HUES64 (cell line): ENCODE measurements at regions not wholly inside any gene's neighbourhood (a gene's known extent, or its start where the extent isn't known, plus 50 kb on each side); places are given as distances from the start of the nearest gene placed in this dataset.

ENCODE experiments used
- H3K27ac ChIP-seq: 2 replicates; pipeline ENCODE4 v1.7.0; 2013; ENCODE audit warnings: low read depth, low read length, inconsistent platforms
- H3K27me3 ChIP-seq: 2 replicates; pipeline ENCODE4 v1.6.1; 2013; ENCODE audit warnings: mild to moderate bottlenecking, low read length; ENCODE audit not compliant: insufficient read depth
- H3K36me3 ChIP-seq: 2 replicates; pipeline ENCODE4 v1.6.1; 2013; ENCODE audit warnings: mild to moderate bottlenecking, low read length; ENCODE audit not compliant: insufficient read depth
- H3K4me1 ChIP-seq: 2 replicates; pipeline ENCODE4 v1.6.1; 2013; ENCODE audit warnings: mild to moderate bottlenecking, low read length, moderate library complexity; ENCODE audit not compliant: insufficient read depth
- H3K4me3 ChIP-seq: 2 replicates; pipeline ENCODE4 v1.5.1; 2013; ENCODE audit warnings: mild to moderate bottlenecking, low read length, moderate library complexity
- H3K9ac ChIP-seq: 2 replicates; pipeline ENCODE4 v1.6.1; 2013; ENCODE audit warnings: mild to moderate bottlenecking, low read depth, low read length
- H3K9me3 ChIP-seq: 2 replicates; pipeline ENCODE4 v1.6.1; 2013; ENCODE audit warnings: low read depth, low read length; ENCODE audit not compliant: insufficient read depth
- WGBS: fragments of 150-250, 120-280 bp; methylation state at CpG from one replicate; pipeline ENCODE4 v1.1.7; 2013; ENCODE audit warnings: missing lambda C conversion rate; 5-methylcytosine and 5-hydroxymethylcytosine counted together

DNA sequence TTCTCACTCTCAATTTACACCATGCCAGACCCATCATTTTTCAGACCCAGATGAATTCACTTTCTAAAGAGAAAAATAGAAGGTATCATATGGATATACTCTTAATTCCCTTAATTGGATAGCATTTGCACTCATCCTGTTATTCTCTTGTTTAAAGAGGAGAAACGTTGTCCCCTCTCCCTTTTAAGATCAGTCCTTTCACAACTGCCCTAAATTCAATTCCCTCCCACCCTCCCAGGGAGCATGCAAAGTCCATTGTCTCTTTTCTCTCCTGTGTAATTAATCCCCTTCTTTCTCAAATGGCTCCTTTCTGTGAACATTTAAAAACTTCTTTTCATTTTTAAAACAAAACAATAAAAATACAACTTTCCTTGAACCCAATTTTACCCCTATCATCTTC lies 124.7 kb upstream of the TLL1 start:
- H3K27me3 ChIP-seq, result no peaks in the 10 kb centered on the region; the same call in 1 of the 2 replicates
- no peak overlapping the region for H3K27ac ChIP-seq
- peaks cover 39% of the 10 kb centered on the region for H3K4me1 ChIP-seq
- no peak overlapping the region for H3K9ac ChIP-seq
- no peak overlapping the region for H3K4me3 ChIP-seq
- H3K9me3 ChIP-seq, result no peaks in the 10 kb centered on the region
- WGBS, result 5% methylated on average over 1 of the region's 1 CpG
- no peaks in the 10 kb centered on the region for H3K36me3 ChIP-seq

- 89% methylated on average over 4 of the region's 4 CpGs for WGBS
- H3K36me3 ChIP-seq, result no peaks in the 10 kb centered on the region
- no peaks in the 10 kb centered on the region; the same call in 1 of the 2 replicates for H3K27me3 ChIP-seq
- no peak overlapping the region for H3K4me3 ChIP-seq
- no peak overlapping the region for H3K9ac ChIP-seq
- no peaks in the 10 kb centered on the region for H3K9me3 ChIP-seq
- peaks cover 42% of the 10 kb centered on the region for H3K4me1 ChIP-seq
- no peak overlapping the region for H3K27ac ChIP-seq
Observed at GRCh38 chr4:165751882-165752281, 121.2 kb upstream of the TLL1 start.

DNA sequence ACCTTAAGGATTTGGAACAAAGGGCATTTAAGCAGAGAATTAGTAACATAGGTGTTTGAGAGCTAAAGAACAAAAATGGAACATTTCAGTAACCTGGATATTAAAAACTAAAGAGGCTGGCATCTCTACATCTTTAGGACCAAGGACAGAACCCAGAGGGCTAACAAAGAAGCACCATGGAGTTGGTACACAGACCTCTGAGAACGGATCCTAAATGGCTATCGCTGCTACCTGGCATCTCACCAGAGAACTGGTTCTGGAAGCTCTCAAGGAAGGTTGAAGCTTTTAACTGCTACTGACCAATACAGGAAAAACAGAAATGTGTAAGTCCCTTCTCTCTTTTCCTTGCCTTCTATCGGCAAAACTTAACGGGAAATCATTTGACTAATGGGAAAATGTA lies 118.4 kb upstream of the TLL1 start:
- 93% methylated on average over 4 of the region's 4 CpGs for WGBS
- Histone ChIP-seq H3K4me1 (peaks cover 41% of the 10 kb centered on the region), H3K4me3 (no peak overlapping the region), H3K36me3 (no peaks in the 10 kb centered on the region), H3K9me3 (no peaks in the 10 kb centered on the region), H3K27ac (no peak overlapping the region), H3K27me3 (no peaks in the 10 kb centered on the region; the same call in 1 of the 2 replicates), H3K9ac (no peak overlapping the region)

- H3K36me3 ChIP-seq, result no peaks in the 10 kb centered on the region
- no peak overlapping the region for H3K9ac ChIP-seq
- H3K4me3 ChIP-seq, result no peak overlapping the region
- 77% methylated on average over 1 of the region's 1 CpG for WGBS
- H3K9me3 ChIP-seq, result no peaks in the 10 kb centered on the region
- no peak overlapping the region for H3K27ac ChIP-seq
- H3K4me1 ChIP-seq, result peaks cover 30% of the 10 kb centered on the region
- H3K27me3 ChIP-seq, result no peaks in the 10 kb centered on the region
Observed at GRCh38 chr4:165756836-165757235, 116.2 kb upstream of the TLL1 start.

DNA sequence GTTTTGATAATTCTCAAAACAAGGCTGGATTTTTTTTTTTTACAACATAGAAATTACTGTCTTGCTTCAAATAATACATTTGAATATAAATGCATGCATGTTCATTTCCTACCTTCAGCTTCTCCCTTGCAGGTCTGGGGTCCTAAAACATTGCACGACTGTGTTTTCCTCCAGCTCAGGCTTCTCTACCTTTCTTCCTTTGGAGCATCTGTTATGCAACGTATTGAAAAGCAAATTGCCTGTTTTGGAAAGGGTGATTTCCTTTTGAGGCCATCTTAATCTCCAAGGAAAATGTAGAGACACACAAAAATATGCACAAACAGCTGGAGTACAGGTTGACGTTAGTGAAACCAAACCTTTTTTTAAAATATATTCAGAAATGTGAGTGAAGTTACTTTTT lies 115.6 kb upstream of the TLL1 start:
- peaks cover 26% of the 10 kb centered on the region for H3K4me1 ChIP-seq

GRCh38 chr4:165758086-165758485 lies 115.0 kb upstream of the TLL1 start:
- 100% methylated on average over 1 of the region's 2 CpGs for WGBS
- Histone ChIP-seq H3K27me3 (no peaks in the 10 kb centered on the region), H3K4me1 (peaks cover 26% of the 10 kb centered on the region), H3K4me3 (no peak overlapping the region), H3K9me3 (no peaks in the 10 kb centered on the region), H3K9ac (no peak overlapping the region), H3K27ac (peak overlapping the region; percentile 42; the same call in 1 of the 2 replicates), H3K36me3 (no peaks in the 10 kb centered on the region)

More for the DNA sequence above, 115.6 kb upstream of the TLL1 start:
- no peak overlapping the region for H3K9ac ChIP-seq
- 10% methylated on average over 2 of the region's 3 CpGs for WGBS
- H3K27me3 ChIP-seq, result no peaks in the 10 kb centered on the region
- no peaks in the 10 kb centered on the region for H3K36me3 ChIP-seq
- no peak overlapping the region for H3K4me3 ChIP-seq
- peak overlapping the region; percentile 42; the same call in 1 of the 2 replicates for H3K27ac ChIP-seq
- H3K9me3 ChIP-seq, result no peaks in the 10 kb centered on the region

DNA sequence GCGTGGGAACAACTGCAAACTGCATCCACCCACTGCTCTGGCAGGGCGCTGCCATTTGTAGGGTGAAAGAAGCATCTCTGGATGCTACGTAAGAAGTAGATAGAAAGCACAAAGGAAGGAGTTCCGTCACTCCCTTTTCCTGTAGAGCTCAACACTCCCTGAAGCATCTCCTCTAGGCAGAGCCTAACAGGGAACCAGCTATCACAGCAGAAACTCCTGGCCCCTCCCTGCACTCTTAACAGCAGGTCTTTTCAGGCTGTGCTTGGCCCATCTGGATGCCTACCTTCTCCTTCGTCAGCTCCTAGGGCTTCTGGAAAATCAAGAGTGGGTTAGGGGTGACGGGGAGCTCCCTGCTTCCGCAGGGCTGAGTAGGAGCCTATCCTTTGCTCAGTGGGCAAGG lies 112.9 kb upstream of the TLL1 start:
- no peak overlapping the region for H3K27ac ChIP-seq
- H3K36me3 ChIP-seq, result no peaks in the 10 kb centered on the region
- H3K4me3 ChIP-seq, result no peak overlapping the region
- H3K27me3 ChIP-seq, result no peaks in the 10 kb centered on the region
- H3K4me1 ChIP-seq, result peaks cover 26% of the 10 kb centered on the region
- 92% methylated on average over 7 of the region's 7 CpGs for WGBS
- no peaks in the 10 kb centered on the region for H3K9me3 ChIP-seq
- no peak overlapping the region for H3K9ac ChIP-seq

DNA sequence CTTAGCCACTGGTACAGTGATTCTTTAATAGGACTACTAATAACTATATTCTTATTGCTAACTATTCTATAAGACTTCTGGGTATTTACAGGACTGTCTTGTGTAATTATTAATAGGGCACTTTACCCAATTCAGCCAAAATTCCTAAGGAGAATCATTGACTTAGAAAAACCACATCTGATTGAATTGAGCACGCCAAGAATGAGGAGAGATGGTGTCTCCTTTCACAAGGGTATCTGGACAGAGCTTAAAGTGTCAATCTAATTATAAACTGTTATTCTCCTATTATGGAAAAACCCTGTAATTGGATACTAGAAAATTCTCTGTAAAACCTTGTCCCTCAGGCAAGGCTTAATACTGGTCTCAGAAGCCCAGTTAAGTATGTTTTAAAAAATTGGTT lies 111.1 kb upstream of the TLL1 start:
- Histone ChIP-seq H3K4me3 (no peak overlapping the region), H3K9me3 (no peaks in the 10 kb centered on the region), H3K4me1 (peaks cover 22% of the 10 kb centered on the region), H3K9ac (no peak overlapping the region), H3K27me3 (no peaks in the 10 kb centered on the region), H3K36me3 (no peaks in the 10 kb centered on the region), H3K27ac (no peak overlapping the region)
- WGBS, result 100% methylated on average over 1 of the region's 1 CpG

GRCh38 chr4:165763640-165764039 lies 109.4 kb upstream of the TLL1 start:
- H3K27me3 ChIP-seq, result no peaks in the 10 kb centered on the region
- H3K9me3 ChIP-seq, result no peaks in the 10 kb centered on the region
- H3K4me3 ChIP-seq, result no peak overlapping the region
- peaks cover 5% of the 10 kb centered on the region; the same call in 1 of the 2 replicates for H3K4me1 ChIP-seq
- no peak overlapping the region for H3K27ac ChIP-seq
- 92% methylated on average over 2 of the region's 2 CpGs for whole genome bisulfite sequencing
- no peak overlapping the region for H3K9ac ChIP-seq
- H3K36me3 ChIP-seq, result no peaks in the 10 kb centered on the region

GRCh38 chr4:165765053-165765452 lies 108.0 kb upstream of the TLL1 start:
- Histone ChIP-seq H3K36me3 (no peaks in the 10 kb centered on the region), H3K9me3 (no peaks in the 10 kb centered on the region), H3K9ac (no peak overlapping the region), H3K27me3 (no peaks in the 10 kb centered on the region), H3K4me1 (no peaks in the 10 kb centered on the region), H3K27ac (no peak overlapping the region), H3K4me3 (no peak overlapping the region)
- whole genome bisulfite sequencing, result 100% methylated on average over 1 of the region's 1 CpG

DNA sequence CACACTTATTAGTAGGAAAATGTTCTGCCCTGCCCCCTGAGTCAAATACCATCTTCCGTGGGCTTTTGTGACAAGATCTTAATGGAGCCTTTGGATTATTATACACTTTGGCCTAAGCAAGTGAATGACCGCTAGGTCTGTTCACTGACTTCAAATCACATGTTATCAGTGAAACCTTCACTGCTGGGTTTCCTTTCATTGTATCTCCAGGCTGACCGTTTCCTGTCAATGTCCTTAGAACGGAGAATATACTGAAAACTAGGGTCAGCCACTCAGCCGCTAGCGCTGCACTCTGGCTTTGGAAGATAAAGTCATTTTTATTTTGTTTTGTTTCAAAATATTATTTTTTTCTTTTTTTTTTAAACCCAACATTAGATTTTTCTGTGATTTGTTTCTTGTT lies 107.0 kb upstream of the TLL1 start:
- Histone ChIP-seq H3K36me3 (no peaks in the 10 kb centered on the region), H3K4me1 (no peaks in the 10 kb centered on the region), H3K27ac (no peak overlapping the region), H3K27me3 (no peaks in the 10 kb centered on the region), H3K9ac (no peak overlapping the region), H3K4me3 (no peak overlapping the region), H3K9me3 (no peaks in the 10 kb centered on the region)
- 94% methylated on average over 5 of the region's 6 CpGs for WGBS

GRCh38 chr4:165766976-165767375 lies 106.1 kb upstream of the TLL1 start:
- WGBS, result 86% methylated on average over 2 of the region's 2 CpGs
- Histone ChIP-seq H3K4me3 (no peak overlapping the region), H3K27ac (no peak overlapping the region), H3K9ac (no peak overlapping the region), H3K4me1 (no peaks in the 10 kb centered on the region), H3K27me3 (no peaks in the 10 kb centered on the region), H3K36me3 (no peaks in the 10 kb centered on the region), H3K9me3 (no peaks in the 10 kb centered on the region)
